ENCODE measurements at regions not wholly inside any gene's neighbourhood (a gene's known extent, or its start where the extent isn't known, plus 50 kb on each side); places are given as distances from the start of the nearest gene placed in this dataset.

DNA sequence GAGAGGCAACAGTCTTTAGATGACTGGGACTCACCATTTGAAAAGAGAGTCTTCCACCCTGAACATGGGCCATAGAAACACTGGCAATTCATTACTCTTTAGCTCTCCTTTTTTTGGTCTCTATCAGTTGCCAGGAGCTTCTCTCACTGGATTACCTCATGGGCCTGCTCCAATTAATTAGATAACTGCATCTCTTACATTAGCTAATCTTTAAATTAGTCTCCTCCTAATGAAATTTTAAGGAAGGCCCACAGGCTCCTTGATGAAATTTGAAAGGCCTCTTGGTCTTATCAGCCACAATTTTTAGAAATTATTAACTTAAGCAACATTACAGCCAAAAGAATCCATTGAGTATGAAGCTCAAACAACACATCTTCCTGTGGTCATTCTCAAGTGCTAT is 184.4 kb downstream of the UNC5CL start:
- Histone ChIP-seq H3K4me2 (ENCODE audit: low read depth, low read length, poor library complexity, severe bottlenecking) (no peak overlapping the region), H3F3A (ENCODE audit: insufficient read depth) (no peaks in the 10 kb centered on the region), H3K36me3 (ENCODE audit: low read length) (no peaks in the 10 kb centered on the region), H3K27ac (ENCODE audit: low read depth, low read length) (no peak overlapping the region), H3K9me2 (replicated peaks; ENCODE audit: insufficient read depth, low read length) (no peaks in the 10 kb centered on the region), H3K9me3 (ENCODE audit: insufficient read depth, low read length) (no peaks in the 10 kb centered on the region), H3K79me2 (ENCODE audit: insufficient read depth, low read length) (no peaks in the 10 kb centered on the region), H2AFZ (ENCODE audit: low read depth, low read length, severe bottlenecking) (no peak overlapping the region), H4K20me1 (ENCODE audit: low read depth, low read length) (no peaks in the 10 kb centered on the region), H3K4me3 (ENCODE audit: insufficient read depth, low read length, poor library complexity, severe bottlenecking) (no peak overlapping the region), H3K9ac (ENCODE audit: low read length) (no peak overlapping the region), H3K27me3 (ENCODE audit: low read length) (no peaks in the 10 kb centered on the region)
- TF ChIP-seq, protein P1, sequence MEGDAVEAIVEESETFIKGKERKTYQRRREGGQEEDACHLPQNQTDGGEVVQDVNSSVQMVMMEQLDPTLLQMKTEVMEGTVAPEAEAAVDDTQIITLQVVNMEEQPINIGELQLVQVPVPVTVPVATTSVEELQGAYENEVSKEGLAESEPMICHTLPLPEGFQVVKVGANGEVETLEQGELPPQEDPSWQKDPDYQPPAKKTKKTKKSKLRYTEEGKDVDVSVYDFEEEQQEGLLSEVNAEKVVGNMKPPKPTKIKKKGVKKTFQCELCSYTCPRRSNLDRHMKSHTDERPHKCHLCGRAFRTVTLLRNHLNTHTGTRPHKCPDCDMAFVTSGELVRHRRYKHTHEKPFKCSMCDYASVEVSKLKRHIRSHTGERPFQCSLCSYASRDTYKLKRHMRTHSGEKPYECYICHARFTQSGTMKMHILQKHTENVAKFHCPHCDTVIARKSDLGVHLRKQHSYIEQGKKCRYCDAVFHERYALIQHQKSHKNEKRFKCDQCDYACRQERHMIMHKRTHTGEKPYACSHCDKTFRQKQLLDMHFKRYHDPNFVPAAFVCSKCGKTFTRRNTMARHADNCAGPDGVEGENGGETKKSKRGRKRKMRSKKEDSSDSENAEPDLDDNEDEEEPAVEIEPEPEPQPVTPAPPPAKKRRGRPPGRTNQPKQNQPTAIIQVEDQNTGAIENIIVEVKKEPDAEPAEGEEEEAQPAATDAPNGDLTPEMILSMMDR (IDR thresholded peaks at IDR 0.05; ENCODE audit: insufficient read depth, low read length, poor library complexity, severe bottlenecking): no peak
- no peak for TF ChIP-seq EZH2phosphoT487 (conservative IDR thresholded peaks at IDR 0.05; ENCODE audit: low read length)

DNA sequence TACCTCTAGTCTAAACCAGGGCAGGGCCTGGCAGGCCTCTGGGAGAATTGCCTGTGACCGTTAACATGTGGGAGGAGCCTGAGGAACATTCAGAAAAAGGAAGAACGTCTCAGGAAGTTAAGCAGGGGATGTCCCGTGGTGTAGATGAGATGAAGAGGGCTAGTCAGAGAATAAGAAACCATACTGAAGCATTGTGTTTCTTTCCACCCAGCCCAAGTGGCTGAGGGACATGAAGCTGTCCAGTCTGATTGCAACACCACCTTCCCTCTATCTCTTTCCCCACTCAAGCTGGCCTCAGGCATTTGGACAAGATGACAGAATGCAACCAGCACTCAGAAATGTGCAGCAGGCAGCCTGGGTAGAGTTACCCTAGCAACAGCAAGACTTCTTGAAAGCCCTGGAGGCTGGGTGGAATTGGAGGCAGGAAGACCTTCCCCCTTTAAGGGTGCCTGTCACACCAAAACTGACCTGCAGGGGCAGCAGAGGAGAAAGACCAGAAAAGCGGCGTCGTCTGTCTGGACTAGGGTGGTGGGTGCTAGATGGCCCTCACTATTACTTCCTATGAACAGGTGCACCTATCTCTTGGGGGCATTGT is 186.1 kb downstream of the UNC5CL start:
- Histone ChIP-seq H2AFZ (ENCODE audit: low read depth, low read length, severe bottlenecking) (no peak overlapping the region), H3K9me3 (ENCODE audit: insufficient read depth, low read length) (no peaks in the 10 kb centered on the region), H3K9me2 (replicated peaks; ENCODE audit: insufficient read depth, low read length) (no peaks in the 10 kb centered on the region), H3K27me3 (ENCODE audit: low read length) (no peaks in the 10 kb centered on the region), H3K36me3 (ENCODE audit: low read length) (no peaks in the 10 kb centered on the region), H3K79me2 (ENCODE audit: insufficient read depth, low read length) (no peaks in the 10 kb centered on the region), H3K4me3 (ENCODE audit: insufficient read depth, low read length, poor library complexity, severe bottlenecking) (no peak overlapping the region), H3F3A (ENCODE audit: insufficient read depth) (no peaks in the 10 kb centered on the region), H3K9ac (ENCODE audit: low read length) (no peak overlapping the region), H4K20me1 (ENCODE audit: low read depth, low read length) (no peaks in the 10 kb centered on the region), H3K27ac (ENCODE audit: low read depth, low read length) (no peak overlapping the region), H3K4me2 (ENCODE audit: low read depth, low read length, poor library complexity, severe bottlenecking) (no peak overlapping the region)
- TF ChIP-seq, protein P1 (IDR thresholded peaks at IDR 0.05; ENCODE audit: insufficient read depth, low read length, poor library complexity, severe bottlenecking): peak; percentile 50
- TF ChIP-seq EZH2phosphoT487 (conservative IDR thresholded peaks at IDR 0.05; ENCODE audit: low read length): no peak

DNA sequence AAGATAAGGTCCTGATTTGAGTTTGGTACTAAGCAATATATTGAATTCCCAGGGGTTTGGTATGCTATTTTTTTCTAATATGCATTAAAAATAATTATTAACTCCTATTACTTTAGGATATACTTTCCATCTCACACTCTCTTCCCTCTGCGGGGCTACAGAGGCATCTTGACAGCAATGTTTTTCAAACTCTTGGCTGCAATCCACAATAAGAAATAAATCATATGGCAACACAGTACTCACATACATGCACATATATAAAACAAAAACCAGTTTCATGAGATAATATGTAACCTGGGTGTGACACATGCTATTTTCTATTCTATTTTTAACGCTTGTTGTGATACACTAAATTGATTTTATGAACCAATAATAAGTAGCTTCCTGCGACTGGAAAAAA is 189.5 kb downstream of the UNC5CL start:
- Histone ChIP-seq H3K27me3 (ENCODE audit: low read length) (no peaks in the 10 kb centered on the region), H3K36me3 (ENCODE audit: low read length) (no peaks in the 10 kb centered on the region), H3K79me2 (ENCODE audit: insufficient read depth, low read length) (no peaks in the 10 kb centered on the region), H3K27ac (ENCODE audit: low read depth, low read length) (no peak overlapping the region), H3K9ac (ENCODE audit: low read length) (no peak overlapping the region), H3F3A (ENCODE audit: insufficient read depth) (no peaks in the 10 kb centered on the region), H3K4me3 (ENCODE audit: insufficient read depth, low read length, poor library complexity, severe bottlenecking) (no peak overlapping the region), H4K20me1 (ENCODE audit: low read depth, low read length) (no peaks in the 10 kb centered on the region), H3K9me2 (replicated peaks; ENCODE audit: insufficient read depth, low read length) (no peaks in the 10 kb centered on the region), H2AFZ (ENCODE audit: low read depth, low read length, severe bottlenecking) (no peak overlapping the region), H3K9me3 (ENCODE audit: insufficient read depth, low read length) (no peaks in the 10 kb centered on the region), H3K4me2 (ENCODE audit: low read depth, low read length, poor library complexity, severe bottlenecking) (no peak overlapping the region)
- TF ChIP-seq, protein P1 (IDR thresholded peaks at IDR 0.05; ENCODE audit: insufficient read depth, low read length, poor library complexity, severe bottlenecking): no peak
- no peak for TF ChIP-seq EZH2phosphoT487 (conservative IDR thresholded peaks at IDR 0.05; ENCODE audit: low read length)
